H9 (cell line): ENCODE measurements at regions not wholly inside any gene's neighbourhood (a gene's known extent, or its start where the extent isn't known, plus 50 kb on each side); places are given as distances from the start of the nearest gene placed in this dataset.

Experiments used
- DNase-seq: peaks from one replicate; pipeline ENCODE4 v3.0.0-alpha.2; 2017
- H2AFZ ChIP-seq: one replicate; pipeline ENCODE4 v1.6.1; 2013; ENCODE audit warnings: mild to moderate bottlenecking, low read length, control low read depth, moderate library complexity
- H2AK5ac ChIP-seq: 2 replicates; pipeline ENCODE4 v1.6.1; 2013; ENCODE audit warnings: low read length, control low read depth, mixed read lengths; ENCODE audit not compliant: insufficient read length
- H2BK120ac ChIP-seq: one replicate; pipeline ENCODE4 v1.6.1; 2013; ENCODE audit warnings: low read depth, mild to moderate bottlenecking, low read length, control low read depth, inconsistent platforms; ENCODE audit not compliant: poor library complexity, severe bottlenecking
- H2BK12ac ChIP-seq: 2 replicates; pipeline ENCODE4 v1.6.1; 2013; ENCODE audit warnings: low read length, control low read depth, mixed read lengths, low read depth; ENCODE audit not compliant: insufficient read length
- H2BK15ac ChIP-seq: 2 replicates; pipeline ENCODE4 v1.6.1; 2013; ENCODE audit warnings: low read depth, low read length, control low read depth
- H2BK20ac ChIP-seq: one replicate; pipeline ENCODE4 v1.6.1; 2013; ENCODE audit warnings: low read depth, mild to moderate bottlenecking, low read length, control low read depth, inconsistent platforms; ENCODE audit not compliant: poor library complexity, severe bottlenecking
- H2BK5ac ChIP-seq: 2 replicates; pipeline ENCODE4 v1.6.1; 2013; ENCODE audit warnings: low read length, control low read depth, mixed read lengths; ENCODE audit not compliant: insufficient read length
- H3K14ac ChIP-seq: 2 replicates; pipeline ENCODE4 v1.6.1; 2013; ENCODE audit warnings: low read length, control low read depth; ENCODE audit not compliant: insufficient read depth
- H3K18ac ChIP-seq: 2 replicates; pipeline ENCODE4 v1.6.1; 2013; ENCODE audit warnings: low read depth, mild to moderate bottlenecking, mixed read lengths, low read length, control low read depth; ENCODE audit not compliant: insufficient read length
- H3K23ac ChIP-seq: 2 replicates; pipeline ENCODE4 v1.6.1; 2013; ENCODE audit warnings: low read length, control low read depth, mixed read lengths, low read depth; ENCODE audit not compliant: insufficient read length
- H3K23me2 ChIP-seq: 2 replicates; pipeline ENCODE4 v1.6.1; 2013; ENCODE audit warnings: low read depth, mild to moderate bottlenecking, mixed read lengths, low read length, control low read depth; ENCODE audit not compliant: insufficient read length, poor library complexity, severe bottlenecking
- H3K27ac ChIP-seq: 2 replicates; pipeline ENCODE4 v1.5.1; 2013; ENCODE audit warnings: low read length, control low read depth, mixed read lengths, low read depth; ENCODE audit not compliant: insufficient read length
- H3K27me3 ChIP-seq: 2 replicates; pipeline ENCODE4 v1.6.1; 2013; ENCODE audit warnings: low read length, control low read depth, inconsistent platforms; ENCODE audit not compliant: insufficient read depth
- H3K4ac ChIP-seq: 2 replicates; pipeline ENCODE4 v1.6.1; 2013; ENCODE audit warnings: low read depth, mild to moderate bottlenecking, control low read depth, inconsistent platforms, low read length, moderate library complexity
- H3K4me1 ChIP-seq: 2 replicates; pipeline ENCODE4 v1.6.1; 2013; ENCODE audit warnings: low read length, control low read depth, inconsistent platforms; ENCODE audit not compliant: insufficient read depth
- H3K4me2 ChIP-seq: 2 replicates; pipeline ENCODE4 v1.6.1; 2013; ENCODE audit warnings: low read length, control low read depth, mixed read lengths; ENCODE audit not compliant: insufficient read length, insufficient read depth
- H3K56ac ChIP-seq: 2 replicates; pipeline ENCODE4 v1.6.1; 2013; ENCODE audit warnings: low read depth, mild to moderate bottlenecking, mixed read lengths, low read length, control low read depth; ENCODE audit not compliant: insufficient read length
- H3K79me1 ChIP-seq: 2 replicates; pipeline ENCODE4 v1.6.1; 2013; ENCODE audit warnings: low read depth, mild to moderate bottlenecking, moderate library complexity, low read length, control low read depth, inconsistent platforms; ENCODE audit not compliant: insufficient read depth, poor library complexity, severe bottlenecking
- H3K79me2 ChIP-seq: 2 replicates; pipeline ENCODE4 v1.6.1; 2013; ENCODE audit warnings: low read length, control low read depth, inconsistent platforms; ENCODE audit not compliant: insufficient read depth
- H3K9ac ChIP-seq: 2 replicates; pipeline ENCODE4 v1.6.1; 2013; ENCODE audit warnings: low read length, control low read depth, mixed read lengths; ENCODE audit not compliant: insufficient read length; ENCODE audit errors: extremely low read depth
- H3K9me3 ChIP-seq: one replicate; pipeline ENCODE4 v1.6.1; 2013; ENCODE audit warnings: low read depth, low read length, inconsistent platforms; ENCODE audit not compliant: control insufficient read depth
- H3T11ph ChIP-seq: one replicate; pipeline ENCODE4 v1.6.1; 2013; ENCODE audit warnings: mild to moderate bottlenecking, low read length, control low read depth, inconsistent platforms
- H4K20me1 ChIP-seq: one replicate; pipeline ENCODE4 v1.6.1; 2013; ENCODE audit not compliant: control insufficient read depth, insufficient read length, insufficient read depth
- H4K5ac ChIP-seq: 2 replicates; pipeline ENCODE4 v1.6.1; 2013; ENCODE audit warnings: low read depth, mild to moderate bottlenecking, mixed read lengths, low read length, control low read depth; ENCODE audit not compliant: insufficient read length
- H4K8ac ChIP-seq: replicated peaks from 2 replicates; pipeline ENCODE4 v1.6.1; 2013; ENCODE audit warnings: low read length, control low read depth, mixed read lengths, low read depth; ENCODE audit not compliant: insufficient read length
- H4K91ac ChIP-seq: 2 replicates; pipeline ENCODE4 v1.6.1; 2013; ENCODE audit warnings: low read depth, mild to moderate bottlenecking, moderate library complexity, mixed read lengths, low read length, control low read depth; ENCODE audit not compliant: insufficient read length
- H3K27ac Mint-ChIP-seq, 3 experiments: 2 replicates in 2 of 3; 3 replicates in 1 of 3; pipeline ENCODE4 v1.8.0; 2020 to 2021; ENCODE audit warnings: mixed read lengths in 3 of 3, mild to moderate bottlenecking in 1 of 3, moderate library complexity in 1 of 3
- H3K27me3 Mint-ChIP-seq: 2 replicates; pipeline ENCODE4 v1.8.0; 2021; ENCODE audit warnings: low read depth, mild to moderate bottlenecking, moderate library complexity, mixed read lengths
- H3K36me3 Mint-ChIP-seq, 3 experiments: 2 replicates in 2 of 3; 3 replicates in 1 of 3; pipeline ENCODE4 v1.8.0; 2020 to 2021; ENCODE audit warnings: low read depth in 3 of 3, mixed read lengths in 3 of 3; ENCODE audit not compliant: insufficient read depth in 1 of 3
- H3K4me1 Mint-ChIP-seq, 2 experiments: 2 replicates each; pipeline ENCODE4 v1.8.0; 2020; ENCODE audit warnings: mixed read lengths in 2 of 2
- H3K4me3 Mint-ChIP-seq, 2 experiments: 2 replicates in 1 of 2; 3 replicates in 1 of 2; pipeline ENCODE4 v1.8.0; 2020 to 2021; ENCODE audit warnings: mild to moderate bottlenecking in 2 of 2, mixed read lengths in 2 of 2, moderate library complexity in 1 of 2
- H3K9me3 Mint-ChIP-seq, 2 experiments: 2 replicates in 1 of 2; 3 replicates in 1 of 2; pipeline ENCODE4 v1.8.0; 2020; ENCODE audit warnings: mild to moderate bottlenecking in 2 of 2, mixed read lengths in 2 of 2, moderate library complexity in 1 of 2
- CTCF ChIP-seq: fragments of 200-600 bp; sonication (generic); conservative IDR thresholded peaks from 3 replicates; pipeline ENCODE4 v1.8.0; 2021; ENCODE audit warnings: antibody characterized with exemption, mild to moderate bottlenecking
- WGBS: extraction: QIAGEN DNeasy Blood & Tissue Kit; methylation state at CpG from one replicate; pipeline ENCODE4 v1.1.7; 2013; ENCODE audit warnings: missing lambda C conversion rate, low lambda C conversion rate, mixed read lengths; ENCODE audit not compliant: insufficient read length; ENCODE audit errors: extremely low coverage; 5-methylcytosine and 5-hydroxymethylcytosine counted together

DNA sequence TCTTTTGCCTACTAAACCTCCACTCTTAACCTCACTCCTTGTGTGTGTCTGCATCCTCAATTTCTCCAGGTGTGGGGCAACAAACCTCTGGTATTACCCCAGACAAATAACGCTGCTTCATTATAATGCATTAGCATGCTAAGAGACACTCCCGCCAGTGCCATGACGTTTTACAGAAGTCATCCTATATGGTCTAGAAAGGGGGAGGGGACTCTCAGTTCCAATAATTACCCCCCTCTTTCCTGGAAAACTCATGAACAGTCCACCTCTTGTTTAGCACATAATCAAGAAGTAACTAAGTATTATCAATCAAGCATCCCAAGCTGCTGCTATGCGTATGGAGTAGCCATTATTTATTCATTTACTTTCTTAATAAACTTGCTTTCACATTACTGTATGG is 364.5 kb downstream of the TYW1 start:
- Mint-ChIP-seq H3K4me1 (peaks cover 8 to 10% of the 10 kb centered on the region in 2 experiments), H3K4me3 (no peak overlapping the region), H3K9me3 (peaks cover 17 to 22% of the 10 kb centered on the region in 2 experiments), H3K27ac (no peak overlapping the region), H3K27me3 (peaks cover 17% of the 10 kb centered on the region), H3K36me3 (peaks cover 8 to 27% (median 19%) of the 10 kb centered on the region in 3 experiments; a peak in 6 of 7 replicates)
- Histone ChIP-seq H3K9ac (no peak overlapping the region), H3K4me2 (no peak overlapping the region), H4K20me1 (no peaks in the 10 kb centered on the region), H3T11ph (no peak overlapping the region), H2BK12ac (no peak overlapping the region), H2BK5ac (no peak overlapping the region), H2BK15ac (no peak overlapping the region), H3K79me2 (no peaks in the 10 kb centered on the region), H3K18ac (no peak overlapping the region), H4K5ac (no peak overlapping the region), H2AK5ac (no peak overlapping the region), H2BK20ac (no peak overlapping the region), H3K9me3 (peaks cover 4% of the 10 kb centered on the region), H3K4ac (no peak overlapping the region), H4K8ac (no peak overlapping the region), H2BK120ac (no peak overlapping the region), H2AFZ (no peak overlapping the region), H3K27me3 (no peaks in the 10 kb centered on the region), H3K14ac (no peak overlapping the region), H3K23me2 (no peaks in the 10 kb centered on the region), H3K27ac (no peak overlapping the region), H3K23ac (no peak overlapping the region), H3K56ac (no peak overlapping the region), H3K79me1 (no peaks in the 10 kb centered on the region), H4K91ac (no peak overlapping the region), H3K4me1 (no peaks in the 10 kb centered on the region)
- WGBS: no CpG with 5 or more reads among the region's 4 CpGs
- no peak for TF ChIP-seq CTCF
- DNase-seq: no peak
